IPS DF 19.7 (cell line): ENCODE measurements at regions not wholly inside any gene's neighbourhood (a gene's known extent, or its start where the extent isn't known, plus 50 kb on each side); places are given as distances from the start of the nearest gene placed in this dataset.
"Not testable (repeated sequence)": the region's sequence is repeated elsewhere in the genome, so short reads cannot be mapped to it uniquely, and the experiment has no call there.

Experiments
- DNase-seq: peaks from one replicate; pipeline ENCODE4 v3.0.0-alpha.2; 2013; ENCODE audit warnings: low read depth, low spot score

- no peak for DNase-seq
Measured at GRCh38 chr21:18715606-18716005, 312.0 kb upstream of the TMPRSS15 start.

DNA sequence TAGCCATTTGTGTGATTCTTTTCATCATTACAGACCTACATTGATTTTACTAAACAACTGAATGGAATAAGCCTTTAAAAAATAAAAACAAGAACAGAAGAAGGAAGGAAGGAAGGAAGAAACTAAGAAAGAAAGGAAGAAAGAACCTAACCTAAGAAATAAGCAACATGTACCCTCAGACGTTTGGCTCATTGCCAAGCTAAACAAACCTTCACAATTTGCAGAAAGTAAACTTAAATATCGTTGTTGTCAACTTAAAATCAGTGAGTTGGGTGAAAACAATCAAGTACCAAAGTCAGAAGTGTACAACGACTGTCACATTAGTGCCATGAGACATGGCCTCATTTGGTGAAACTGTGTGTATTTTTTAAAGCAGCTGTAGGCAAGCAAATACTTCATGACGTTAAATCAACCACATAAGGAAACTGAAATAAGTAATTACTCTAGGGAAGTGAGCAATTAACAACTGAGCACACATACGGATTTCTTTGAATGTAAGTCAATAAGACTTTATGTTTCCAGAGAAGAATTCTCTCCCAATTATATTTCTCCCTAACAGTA is 313.1 kb upstream of the TMPRSS15 start:
- DNase-seq = no peak

DNA sequence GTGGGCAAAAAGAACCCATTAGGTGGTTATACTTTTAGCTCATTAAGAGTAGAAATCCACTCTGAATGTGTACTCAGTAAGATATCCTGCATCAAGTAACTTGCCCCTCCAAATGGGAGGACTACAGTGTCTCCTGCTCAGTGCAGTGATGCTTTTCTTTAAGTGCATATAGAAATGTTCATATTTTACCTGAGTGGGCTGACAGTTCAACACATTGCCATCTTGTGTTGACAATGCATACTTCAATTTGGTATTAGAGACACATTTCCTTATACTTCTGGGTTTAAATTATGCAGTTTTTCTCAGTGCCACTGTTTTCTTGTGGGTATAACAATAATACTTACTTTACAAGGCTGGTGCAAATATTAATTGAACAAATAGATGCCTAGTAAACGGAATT is 318.6 kb upstream of the TMPRSS15 start:
- no peak for DNase-seq

- DNase-seq = no peak
Measured at GRCh38 chr21:18723171-18723570, 319.6 kb upstream of the TMPRSS15 start.

- DNase-seq = no peak
Measured at GRCh38 chr21:18725653-18726052, 322.1 kb upstream of the TMPRSS15 start.

DNA sequence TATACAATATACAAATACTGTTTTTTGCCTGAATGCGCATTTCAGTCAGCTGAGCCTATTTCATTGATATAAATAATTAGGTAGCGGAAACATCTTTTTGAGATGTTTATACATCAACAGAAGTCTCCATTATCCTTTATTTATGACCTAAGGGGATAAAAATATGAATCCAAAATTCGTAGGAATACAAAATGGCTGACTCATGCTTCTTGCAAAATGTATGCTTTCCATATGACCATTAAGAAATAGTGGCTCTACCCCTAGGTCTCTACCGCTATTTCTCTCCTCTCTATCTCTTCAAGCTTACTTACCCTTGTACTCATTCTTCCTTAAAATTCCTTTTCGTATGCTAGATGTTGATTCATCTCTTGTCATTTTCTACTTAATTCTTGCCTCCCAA is 338.4 kb upstream of the TMPRSS15 start:
- no peak for DNase-seq

GRCh38 chr21:18743531-18743930 is 339.9 kb upstream of the TMPRSS15 start:
- DNase-seq = no peak

DNA sequence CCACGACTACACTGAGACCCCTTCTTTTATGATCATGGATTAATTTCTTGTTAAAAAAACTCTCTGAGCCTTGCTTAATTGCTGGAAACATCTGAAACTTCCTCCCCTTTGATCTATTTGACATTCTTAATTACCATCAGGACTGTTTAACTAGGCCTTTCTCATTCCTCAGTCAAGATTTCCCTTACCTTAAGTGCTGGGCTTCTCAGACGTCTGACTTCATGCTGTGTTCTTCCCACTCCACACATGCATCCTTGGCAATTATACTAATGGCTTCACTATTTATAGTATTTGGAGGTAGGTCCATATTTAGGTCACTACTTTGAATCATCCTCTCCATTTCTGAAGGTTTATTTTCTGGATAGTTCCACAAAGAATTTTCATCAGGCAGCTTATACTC is 341.3 kb upstream of the TMPRSS15 start:
- DNase-seq = no peak

DNA sequence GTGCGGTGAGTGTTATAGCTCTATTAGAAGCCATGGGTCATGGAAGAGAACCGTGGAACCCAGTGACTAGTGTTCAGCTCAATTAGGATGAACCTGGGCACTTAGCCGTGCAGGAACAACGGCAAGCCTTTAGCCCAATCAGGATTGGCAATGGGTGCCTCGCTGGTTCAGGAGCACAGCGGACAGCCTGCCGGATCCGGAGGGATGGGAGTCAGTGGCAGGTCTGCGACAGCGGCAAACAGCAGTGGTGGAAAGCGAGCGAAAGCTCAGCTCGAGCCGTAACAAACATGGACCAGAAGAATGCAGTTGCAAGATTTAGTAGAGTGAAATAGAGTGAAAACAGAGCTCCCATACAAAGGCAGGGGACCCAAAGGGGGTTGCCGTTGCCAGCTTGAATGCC is 349.3 kb upstream of the TMPRSS15 start:
- not testable (repeated sequence) for DNase-seq

- DNase-seq = not testable (repeated sequence)
Measured at GRCh38 chr21:18756272-18756671, 352.7 kb upstream of the TMPRSS15 start.

DNA sequence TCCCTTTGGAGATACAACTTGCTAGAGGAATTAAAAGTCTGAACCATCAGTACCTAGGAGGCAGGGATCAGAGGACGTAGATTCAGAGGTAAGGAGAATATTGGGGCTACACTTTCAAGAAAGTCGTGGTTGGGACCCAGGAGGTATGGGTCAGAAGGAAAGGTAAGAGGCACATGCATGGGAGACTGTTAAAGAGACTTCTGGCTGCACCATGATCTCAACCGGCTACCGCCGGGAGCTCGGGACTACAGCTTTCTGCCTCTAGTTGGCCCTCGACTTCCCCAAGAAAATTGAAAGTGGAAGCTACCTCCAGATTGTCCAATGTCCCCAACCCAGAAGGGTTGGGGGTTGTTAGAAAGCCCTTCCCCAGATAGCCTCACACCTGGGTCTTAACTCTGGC is 355.7 kb upstream of the TMPRSS15 start:
- DNase-seq = no peak

DNA sequence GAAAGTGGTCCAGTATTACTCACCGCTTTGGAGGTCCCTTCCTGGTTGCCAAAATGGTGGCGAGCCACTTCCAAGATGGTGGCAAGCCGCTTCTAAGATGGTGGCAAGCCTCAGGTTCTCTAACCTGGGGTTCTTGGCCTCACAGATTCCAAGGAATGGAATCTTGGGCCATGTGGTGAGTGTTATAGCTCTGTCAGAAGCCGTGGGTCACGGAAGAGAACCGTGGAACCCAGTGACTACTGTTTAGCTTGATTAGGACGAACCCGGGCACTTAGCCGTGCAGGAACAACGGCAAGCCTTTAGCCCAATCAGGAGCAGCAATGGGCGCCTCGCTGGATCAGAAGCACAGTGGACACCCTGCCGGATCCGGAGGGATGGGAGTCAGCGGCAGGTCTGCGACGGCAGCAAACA is 356.2 kb upstream of the TMPRSS15 start:
- no peak for DNase-seq

- DNase-seq = no peak
Measured at GRCh38 chr21:18760247-18760646, 356.7 kb upstream of the TMPRSS15 start.

DNA sequence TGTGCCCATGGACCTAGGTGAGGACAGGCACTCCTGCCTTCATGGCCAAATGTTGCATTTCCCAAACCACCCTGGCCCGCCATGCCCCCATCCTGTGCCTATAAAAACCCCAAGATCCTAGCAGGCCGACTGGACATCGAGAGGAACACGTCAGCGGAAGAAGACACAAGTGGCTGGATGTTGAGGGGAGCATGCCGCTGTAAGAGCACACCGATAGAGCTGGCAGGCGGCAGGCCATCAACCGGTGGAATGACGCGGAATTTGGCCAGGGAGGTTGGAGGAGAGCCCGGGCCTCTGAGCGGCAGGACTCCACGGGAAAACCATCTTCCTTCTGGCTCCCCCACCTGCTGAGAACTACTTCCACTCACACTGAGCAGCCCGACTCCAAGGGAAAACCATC is 361.1 kb upstream of the TMPRSS15 start:
- no peak for DNase-seq

DNA sequence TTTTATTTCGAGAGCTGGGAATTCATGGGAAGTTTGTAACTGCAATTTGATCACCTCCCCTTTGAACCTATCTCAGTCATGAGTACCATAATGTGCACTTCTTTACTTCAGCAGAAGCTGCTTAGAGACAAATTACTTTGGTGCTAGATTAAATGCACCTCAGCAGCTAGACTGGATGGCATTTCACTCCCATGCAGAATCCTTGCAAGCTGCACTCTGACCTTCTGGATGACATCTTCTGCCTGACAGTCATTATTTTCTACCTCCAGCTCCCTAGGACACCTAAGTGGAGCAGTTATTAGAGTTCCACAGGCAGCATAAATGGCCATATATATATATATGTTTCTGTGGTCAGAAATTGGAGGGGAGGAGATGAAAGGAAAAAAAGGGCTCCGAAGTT is 366.0 kb upstream of the TMPRSS15 start:
- no peak for DNase-seq

DNA sequence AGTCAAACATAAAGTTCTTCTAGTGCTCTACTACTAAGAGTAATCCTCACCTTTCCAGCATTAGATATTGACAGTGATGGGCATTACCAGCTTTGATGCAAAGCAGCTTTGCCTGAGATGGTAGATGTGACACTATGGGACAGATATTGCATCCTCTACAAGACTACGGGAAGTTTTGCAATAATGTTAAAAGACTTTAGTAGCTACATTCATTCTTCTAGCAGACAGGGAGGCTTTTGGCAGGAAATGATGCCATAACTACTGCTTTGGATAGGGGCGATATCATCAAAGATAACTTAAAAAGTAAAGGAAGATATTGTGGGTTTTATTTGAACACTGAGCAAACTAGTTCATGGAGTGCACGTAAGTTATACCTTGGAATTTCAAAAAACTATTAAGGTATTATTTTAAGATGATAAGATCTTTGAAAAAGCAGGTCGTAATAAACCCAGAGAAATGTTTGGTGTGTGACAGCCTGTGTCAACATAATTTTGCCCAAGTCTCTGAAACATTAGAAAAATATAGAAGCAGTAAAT is 368.3 kb upstream of the TMPRSS15 start:
- DNase-seq = no peak

- DNase-seq = no peak
Measured at GRCh38 chr21:18772404-18772803, 368.8 kb upstream of the TMPRSS15 start.

- no peak for DNase-seq
Measured at GRCh38 chr21:18772897-18773296, 369.3 kb upstream of the TMPRSS15 start.

- DNase-seq = no peak
Measured at GRCh38 chr21:18776936-18777335, 373.4 kb upstream of the TMPRSS15 start.

- no peak for DNase-seq
Measured at GRCh38 chr21:18782721-18783120, 379.1 kb upstream of the TMPRSS15 start.

GRCh38 chr21:18801468-18801867 is 397.9 kb upstream of the TMPRSS15 start:
- DNase-seq = no peak

- no peak for DNase-seq
Measured at GRCh38 chr21:18803624-18804023, 400.0 kb upstream of the TMPRSS15 start.

- no peak for DNase-seq
Measured at GRCh38 chr21:18810136-18810535, 406.6 kb upstream of the TMPRSS15 start.

- DNase-seq = no peak
Measured at GRCh38 chr21:18812308-18812707, 408.7 kb upstream of the TMPRSS15 start.
